Right lobe of liver (tissue), 6 donors: ENCODE measurements at regions not wholly inside any gene's neighbourhood (a gene's known extent, or its start where the extent isn't known, plus 50 kb on each side); places are given as distances from the start of the nearest gene placed in this dataset.

Experiments
- ATAC-seq, 4 donors: fragments of 200-7000 bp; cut with Tn5 transposase; one replicate each; pipeline ENCODE4 v1.9.1; 2020; ENCODE audit warnings: mild to moderate bottlenecking in 4 of 4, moderate library complexity in 4 of 4
- DNase-seq, 3 donors: peaks; one replicate each; pipeline ENCODE4 v3.0.0-alpha.2; 2020
- H3K27ac ChIP-seq, 3 donors: fragments of 200-600 bp; one replicate each; pipeline ENCODE4 v1.8.0; 2022
- H3K27me3 ChIP-seq, 2 donors: fragments of 200-600 bp; one replicate each; pipeline ENCODE4 v1.8.0; 2022
- H3K36me3 ChIP-seq, 4 donors: fragments of 200-600 bp; sonication (generic) in 1 of 4; one replicate each; pipeline versions ENCODE4 v1.5.1 to v1.8.0; 2017 to 2022; ENCODE audit warnings: control low read depth in 1 of 4
- H3K4me1 ChIP-seq, 4 donors: fragments of 200-600 bp; sonication (generic) in 1 of 4; one replicate each; pipeline versions ENCODE4 v1.5.1 to v1.8.0; 2017 to 2022; ENCODE audit warnings: control low read depth in 1 of 4
- H3K4me3 ChIP-seq, 3 donors: fragments of 200-600 bp; one replicate each; pipeline ENCODE4 v1.8.0; 2022
- H3K9me3 ChIP-seq, 4 donors: fragments of 200-600 bp; sonication (generic) in 1 of 4; one replicate each; pipeline versions ENCODE4 v1.5.1 to v1.8.0; 2017 to 2022; ENCODE audit warnings: control low read depth in 1 of 4
- CTCF ChIP-seq, 4 donors: fragments of 200-600 bp in 3 of 4; fragments of 450-650 bp in 1 of 4; IDR thresholded peaks; one replicate each; pipeline versions ENCODE4 v1.5.1 to v1.8.0; 2016 to 2022; ENCODE audit warnings: antibody characterized with exemption in 4 of 4, mild to moderate bottlenecking in 2 of 4
- POLR2A ChIP-seq: fragments of 450-650 bp; IDR thresholded peaks from one replicate; pipeline ENCODE4 v1.6.1; 2017; ENCODE audit warnings: antibody characterized with exemption, mild to moderate bottlenecking
- WGBS: methylation state at CpG from one replicate; pipeline ENCODE4 v1.1.6; 2018; ENCODE audit warnings: low coverage, low lambda C conversion rate; ENCODE audit not compliant: insufficient coverage; ENCODE audit errors: missing lambda C conversion rate; 5-methylcytosine and 5-hydroxymethylcytosine counted together
- intact Hi-C, 2 donors: fragments of 100-400 bp; cut with DNase I; formaldehyde crosslinking; loops; one replicate each; pipeline versions ENCODE4 v1.11.2 to v1.14.1; 2022
- donor health status: DM: no; HTN: yes; CAD: no.
- donor health status: DM: no; HTN: no; CAD: no.
- donor health status: DM: no; HTN: no; CAD: no.
- donor health status: DM: no; HTN: yes; CAD: no.
- donor health status: DM: no; HTN: yes; CAD: no.

GRCh38 chr4:30153427-30153826 lies 566.7 kb upstream of the PCDH7 start:
- H3K27me3 ChIP-seq: no peaks in the 10 kb centered on the region
- H3K9me3 ChIP-seq: no peaks in the 10 kb centered on the region
- ATAC-seq (no peak), DNase-seq (no peak)
- no peak overlapping the region for H3K27ac ChIP-seq
- TF ChIP-seq POLR2A (no peak), CTCF (IDR thresholded peaks at IDR 0.05) (no peak)
- no peaks in the 10 kb centered on the region for H3K36me3 ChIP-seq
- H3K4me1 ChIP-seq: no peaks in the 10 kb centered on the region
- H3K4me3 ChIP-seq: no peak overlapping the region
- intact Hi-C loops: no loop called here
- WGBS: 50% methylated on average over 1 of the region's 2 CpGs

DNA sequence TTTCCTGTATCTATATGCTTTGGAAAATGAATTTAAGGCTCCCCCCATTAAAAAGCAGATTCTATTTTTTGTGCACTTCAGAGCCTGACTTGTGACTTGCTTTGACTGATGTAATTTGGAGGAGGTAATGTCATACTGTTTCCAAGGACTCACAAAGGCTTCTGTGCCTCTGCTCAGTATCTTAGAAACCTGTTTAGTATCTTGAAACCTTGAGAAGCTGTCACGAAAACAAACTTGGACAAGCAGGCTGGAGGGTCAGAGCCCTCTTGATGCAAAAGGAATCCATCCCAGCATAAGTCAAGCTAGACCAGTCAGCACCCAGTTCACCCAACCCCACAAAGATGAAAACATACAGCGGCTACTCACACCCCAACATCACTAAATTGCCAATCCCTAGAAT lies 560.0 kb upstream of the PCDH7 start:
- H3K9me3 ChIP-seq: no peaks in the 10 kb centered on the region
- H3K4me3 ChIP-seq: no peak overlapping the region
- no peak for TF ChIP-seq POLR2A
- no peak for TF ChIP-seq CTCF (IDR thresholded peaks at IDR 0.05)
- no peak for DNase-seq
- no peak for ATAC-seq
- intact Hi-C loops: no loop called here
- no peak overlapping the region for H3K27ac ChIP-seq
- WGBS: 33% methylated on average over 2 of the region's 2 CpGs
- H3K4me1 ChIP-seq: no peaks in the 10 kb centered on the region
- no peaks in the 10 kb centered on the region for H3K27me3 ChIP-seq
- no peaks in the 10 kb centered on the region for H3K36me3 ChIP-seq

DNA sequence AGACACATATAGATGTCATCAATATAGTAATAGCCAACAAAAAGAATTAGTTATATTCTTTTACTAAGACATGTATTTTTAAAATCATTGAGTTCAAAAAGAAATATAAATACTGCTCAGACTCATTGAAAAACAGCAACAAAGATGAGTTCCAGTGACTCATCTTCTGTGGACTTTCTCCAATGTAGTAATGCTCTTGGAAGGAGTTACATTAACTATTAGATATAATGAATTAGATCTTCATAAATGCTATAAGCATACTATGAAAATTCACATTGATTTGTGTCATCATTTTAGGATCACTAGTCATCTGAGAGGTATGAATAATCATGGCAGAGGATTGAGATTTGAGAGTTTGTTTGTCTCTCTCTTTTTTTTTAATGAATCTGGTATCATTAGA lies 547.8 kb upstream of the PCDH7 start:
- Histone ChIP-seq H3K27ac (no peak overlapping the region), H3K4me3 (no peak overlapping the region), H3K9me3 (no peaks in the 10 kb centered on the region), H3K4me1 (no peaks in the 10 kb centered on the region), H3K27me3 (no peaks in the 10 kb centered on the region), H3K36me3 (no peaks in the 10 kb centered on the region)
- no peak for ATAC-seq
- no peak for DNase-seq
- intact Hi-C loops: no loop called here
- TF ChIP-seq POLR2A (no peak), CTCF (IDR thresholded peaks at IDR 0.05) (no peak)

GRCh38 chr4:30181512-30181911 lies 538.7 kb upstream of the PCDH7 start:
- Histone ChIP-seq H3K36me3 (no peaks in the 10 kb centered on the region), H3K9me3 (no peaks in the 10 kb centered on the region), H3K4me1 (no peaks in the 10 kb centered on the region), H3K27ac (no peak overlapping the region), H3K27me3 (no peaks in the 10 kb centered on the region), H3K4me3 (no peak overlapping the region)
- intact Hi-C loops: no loop called here
- no peak for ATAC-seq
- TF ChIP-seq POLR2A: no peak
- TF ChIP-seq CTCF (IDR thresholded peaks at IDR 0.05): no peak
- no peak for DNase-seq
- 68% methylated on average over 4 of the region's 4 CpGs for WGBS

DNA sequence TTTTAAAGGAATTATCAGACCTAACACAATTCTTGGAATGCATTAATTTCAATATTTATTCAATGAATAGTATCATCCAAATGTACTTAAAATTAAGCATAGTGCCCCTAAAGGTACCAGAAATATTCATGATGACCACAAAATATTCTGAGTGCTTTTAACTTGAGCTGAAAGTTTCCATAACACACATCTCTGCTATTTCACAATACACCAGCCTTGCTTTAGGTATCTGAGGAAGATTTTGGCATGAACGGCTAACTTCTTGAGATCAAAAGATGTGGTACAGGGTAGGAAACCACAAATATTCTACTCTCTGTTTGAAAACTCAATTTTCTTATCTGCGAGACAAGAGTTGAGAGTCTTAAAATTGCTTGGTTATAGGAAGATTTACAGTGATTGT lies 538.3 kb upstream of the PCDH7 start:
- DNase-seq (no peak), ATAC-seq (no peak)
- H3K36me3 ChIP-seq: no peaks in the 10 kb centered on the region
- no peaks in the 10 kb centered on the region for H3K4me1 ChIP-seq
- WGBS: 54% methylated on average over 2 of the region's 2 CpGs
- no peak overlapping the region for H3K27ac ChIP-seq
- no peak overlapping the region for H3K4me3 ChIP-seq
- intact Hi-C loops: no loop called here
- H3K9me3 ChIP-seq: no peaks in the 10 kb centered on the region
- H3K27me3 ChIP-seq: no peaks in the 10 kb centered on the region
- TF ChIP-seq CTCF (IDR thresholded peaks at IDR 0.05) (no peak), POLR2A (no peak)
